ES-I3 (cell line): ENCODE measurements at regions not wholly inside any gene's neighbourhood (a gene's known extent, or its start where the extent isn't known, plus 50 kb on each side); places are given as distances from the start of the nearest gene placed in this dataset.

Source experiments
- H3K36me3 ChIP-seq: 2 replicates; pipeline ENCODE4 v1.6.1; 2013; ENCODE audit warnings: mild to moderate bottlenecking, low read length, control low read depth, moderate library complexity; ENCODE audit not compliant: insufficient read depth
- H3K4me1 ChIP-seq: 2 replicates; pipeline ENCODE4 v1.6.1; 2013; ENCODE audit warnings: mild to moderate bottlenecking, control low read depth, low read length; ENCODE audit not compliant: insufficient read depth
- H3K9ac ChIP-seq: 2 replicates; pipeline ENCODE4 v1.6.1; 2013; ENCODE audit warnings: low read depth, mild to moderate bottlenecking, low read length, moderate library complexity
- H3K9me3 ChIP-seq: 2 replicates; pipeline ENCODE4 v1.6.1; 2013; ENCODE audit warnings: mild to moderate bottlenecking, low read length, moderate library complexity; ENCODE audit not compliant: control insufficient read depth, insufficient read depth

DNA sequence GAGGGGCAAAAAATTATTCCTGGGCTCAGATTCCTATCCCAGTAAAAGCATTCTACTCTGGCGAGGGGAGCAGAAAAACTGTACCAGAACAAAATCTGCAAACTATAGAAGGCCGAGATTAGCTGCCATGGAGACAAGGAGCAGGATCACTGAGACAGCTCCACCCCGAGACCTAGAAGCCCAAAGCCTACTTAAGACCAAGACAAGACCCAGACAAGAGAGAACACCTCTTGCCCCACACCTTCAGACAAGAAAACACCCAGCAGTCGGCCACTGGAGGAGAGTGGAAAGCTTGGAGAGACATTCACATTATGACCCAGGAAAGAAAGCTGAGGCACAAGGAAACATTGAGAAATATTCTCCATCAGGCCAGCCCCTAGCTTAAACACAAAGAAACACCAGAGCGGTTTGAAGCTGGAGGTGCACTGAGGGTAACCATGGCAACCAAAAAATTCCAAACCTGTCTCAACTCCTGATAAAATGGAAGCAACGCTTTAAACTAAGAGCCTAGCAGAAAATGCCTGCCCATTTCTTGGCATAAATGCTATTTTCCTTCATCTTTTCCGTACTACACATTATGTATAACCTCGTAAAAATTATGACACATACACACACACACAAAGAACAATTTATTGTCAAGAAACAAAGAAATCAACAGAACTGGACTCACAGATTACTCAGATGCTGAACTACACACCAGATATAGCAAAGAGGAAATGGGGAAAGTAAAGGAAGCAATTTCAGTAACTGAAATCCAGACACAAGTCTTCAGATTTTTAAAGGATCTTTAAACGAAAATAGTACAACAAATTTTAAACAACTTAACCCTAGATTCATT, 53.8 kb upstream of the FTMT start:
- H3K36me3 ChIP-seq, result no peaks in the 10 kb centered on the region
- H3K9me3 ChIP-seq, result no peaks in the 10 kb centered on the region
- H3K9ac ChIP-seq, result no peak overlapping the region
- H3K4me1 ChIP-seq, result no peaks in the 10 kb centered on the region
